Naive thymus-derived CD4-positive, alpha-beta T cell (primary cell): ENCODE measurements at regions not wholly inside any gene's neighbourhood (a gene's known extent, or its start where the extent isn't known, plus 50 kb on each side); places are given as distances from the start of the nearest gene placed in this dataset.
"Not testable (repeated sequence)": the region's sequence is repeated elsewhere in the genome, so short reads cannot be mapped to it uniquely, and the experiment has no call there.

Experiments
- ATAC-seq: fragments of 150-1000 bp; cut with Tn5 transposase; 2 replicates; pipeline ENCODE4 v1.10.0; 2021; ENCODE audit warnings: mild to moderate bottlenecking, moderate library complexity
- CTCF ChIA-PET: fragments of 350-600 bp; sonication (Branson Sonifier 250); formaldehyde crosslinking; loops from one replicate; lab custom pipeline; 2021; ENCODE audit warnings: antibody characterized with exemption; lab: Charles Lee
- POLR2A ChIA-PET: fragments of 350-600 bp; sonication (Branson Sonifier 250); formaldehyde crosslinking; loops from one replicate; lab custom pipeline; 2021; ENCODE audit warnings: antibody characterized with exemption, inconsistent platforms; lab: Charles Lee
- DNase-seq, 9 donors: peaks; one replicate each; pipeline versions ENCODE4 v3.0.0 to v3.0.0-alpha.2; 2020 to 2022; ENCODE audit warnings: mixed read lengths in 1 of 9
- H3K27ac ChIP-seq: one replicate; pipeline ENCODE4 v1.7.0; 2013; ENCODE audit warnings: mild to moderate bottlenecking, low read depth, low read length, moderate library complexity
- H3K27me3 ChIP-seq, 2 donors: one replicate each; pipeline ENCODE4 v1.7.0; 2013; ENCODE audit warnings: low read length in 2 of 2, mild to moderate bottlenecking in 2 of 2, moderate library complexity in 2 of 2; ENCODE audit not compliant: control insufficient read depth in 2 of 2, insufficient read depth in 2 of 2
- H3K36me3 ChIP-seq, 3 experiments: 1 replicate in 2 of 3; 2 replicates in 1 of 3; pipeline ENCODE4 v1.7.0; 2013; ENCODE audit warnings: low read length in 3 of 3, mild to moderate bottlenecking in 3 of 3, moderate library complexity in 1 of 3; ENCODE audit not compliant: insufficient read depth in 3 of 3, control insufficient read depth in 2 of 3
- H3K4me1 ChIP-seq, 2 donors: one replicate each; pipeline ENCODE4 v1.7.0; 2013; ENCODE audit warnings: low read length in 2 of 2, mild to moderate bottlenecking in 2 of 2, moderate library complexity in 1 of 2; ENCODE audit not compliant: control insufficient read depth in 2 of 2, insufficient read depth in 2 of 2
- H3K4me3 ChIP-seq: 2 replicates; pipeline ENCODE4 v1.7.0; 2013; ENCODE audit warnings: mild to moderate bottlenecking, low read length
- H3K9me3 ChIP-seq, 3 experiments: 1 replicate in 2 of 3; 2 replicates in 1 of 3; pipeline ENCODE4 v1.7.0; 2013; ENCODE audit warnings: low read length in 3 of 3; ENCODE audit not compliant: control insufficient read depth in 2 of 3
- H3K27ac Mint-ChIP-seq, 9 donors: one replicate each; pipeline ENCODE4 v1.8.0; 2020 to 2022; ENCODE audit warnings: mixed read lengths in 9 of 9, mild to moderate bottlenecking in 8 of 9, moderate library complexity in 5 of 9, inconsistent platforms in 2 of 9
- H3K27me3 Mint-ChIP-seq, 5 donors: one replicate each; pipeline ENCODE4 v1.8.0; 2021 to 2022; ENCODE audit warnings: mixed read lengths in 5 of 5, mild to moderate bottlenecking in 1 of 5
- H3K36me3 Mint-ChIP-seq, 5 donors: one replicate each; pipeline ENCODE4 v1.8.0; 2020 to 2022; ENCODE audit warnings: mixed read lengths in 5 of 5, mild to moderate bottlenecking in 3 of 5, inconsistent platforms in 1 of 5
- H3K4me1 Mint-ChIP-seq, 7 donors: one replicate each; pipeline ENCODE4 v1.8.0; 2020 to 2022; ENCODE audit warnings: mixed read lengths in 7 of 7, mild to moderate bottlenecking in 3 of 7, inconsistent platforms in 1 of 7
- H3K4me3 Mint-ChIP-seq, 10 donors: one replicate each; pipeline ENCODE4 v1.8.0; 2020 to 2022; ENCODE audit warnings: mild to moderate bottlenecking in 10 of 10, mixed read lengths in 10 of 10, moderate library complexity in 6 of 10, inconsistent platforms in 2 of 10
- H3K9me3 Mint-ChIP-seq, 11 donors: one replicate each; pipeline ENCODE4 v1.8.0; 2020 to 2022; ENCODE audit warnings: mixed read lengths in 11 of 11, mild to moderate bottlenecking in 4 of 11, inconsistent platforms in 1 of 11, moderate library complexity in 1 of 11
- intact Hi-C, 2 donors: fragments of 100-400 bp; cut with micrococcal nuclease; formaldehyde crosslinking; loops; one replicate each; pipeline ENCODE4 v1.15.1; 2023

DNA sequence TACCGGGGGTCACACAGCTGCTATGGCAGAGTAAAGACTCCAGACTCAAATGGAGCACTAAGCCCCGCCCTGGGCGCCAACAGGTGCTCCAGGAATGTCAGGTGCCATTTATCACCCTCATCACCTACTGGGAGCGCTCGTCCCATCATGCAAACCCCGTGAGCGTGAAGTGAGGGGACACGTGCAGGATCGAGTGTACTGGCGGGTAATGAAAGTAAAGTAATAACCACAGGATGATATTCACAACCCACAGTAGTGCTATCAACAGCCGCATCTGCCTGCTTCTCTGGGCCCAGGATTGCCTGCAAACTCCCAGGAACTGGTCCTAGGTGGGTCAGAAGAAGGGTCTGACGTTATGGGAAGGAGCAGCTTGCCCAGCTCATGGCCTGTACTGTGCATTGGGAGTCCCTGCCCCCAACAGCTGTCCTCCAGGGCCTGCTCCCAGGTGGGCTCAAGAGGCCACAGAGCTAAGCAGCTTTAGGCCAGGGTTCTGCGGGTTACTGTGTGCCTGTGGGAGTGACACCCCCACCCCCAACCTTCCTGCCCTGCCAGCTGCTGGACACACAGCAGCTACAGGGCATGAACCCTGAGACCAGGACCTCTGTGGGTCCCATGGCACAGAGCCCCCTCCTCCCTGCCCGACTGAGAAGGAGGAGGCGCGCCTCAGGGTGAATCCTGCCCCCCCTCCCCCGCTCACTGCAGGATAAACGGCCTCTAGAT, 120.5 kb upstream of the SULF2 start:
- Histone ChIP-seq H3K4me1 (no peaks in the 10 kb centered on the region), H3K27me3 (no peaks in the 10 kb centered on the region), H3K36me3 (no peaks in the 10 kb centered on the region), H3K4me3 (no peak overlapping the region), H3K9me3 (no peaks in the 10 kb centered on the region), H3K27ac (no peak overlapping the region)
- ChIA-PET CTCF (no interaction called here), POLR2A (no interaction called here)
- intact Hi-C loops: no loop called here
- H3K4me3 Mint-ChIP-seq: no peak overlapping the region
- DNase-seq: no peak
- peaks cover 0 to 1% (median 0%) of the 10 kb centered on the region in 11 donors for H3K9me3 Mint-ChIP-seq
- no peaks in the 10 kb centered on the region for H3K36me3 Mint-ChIP-seq
- ATAC-seq: no peak
- H3K27ac Mint-ChIP-seq: no peak overlapping the region
- peaks cover 0 to 16% (median under 1%) of the 10 kb centered on the region in 5 donors for H3K27me3 Mint-ChIP-seq
- H3K4me1 Mint-ChIP-seq: peaks cover 0 to 1% (median 0%) of the 10 kb centered on the region in 7 donors

DNA sequence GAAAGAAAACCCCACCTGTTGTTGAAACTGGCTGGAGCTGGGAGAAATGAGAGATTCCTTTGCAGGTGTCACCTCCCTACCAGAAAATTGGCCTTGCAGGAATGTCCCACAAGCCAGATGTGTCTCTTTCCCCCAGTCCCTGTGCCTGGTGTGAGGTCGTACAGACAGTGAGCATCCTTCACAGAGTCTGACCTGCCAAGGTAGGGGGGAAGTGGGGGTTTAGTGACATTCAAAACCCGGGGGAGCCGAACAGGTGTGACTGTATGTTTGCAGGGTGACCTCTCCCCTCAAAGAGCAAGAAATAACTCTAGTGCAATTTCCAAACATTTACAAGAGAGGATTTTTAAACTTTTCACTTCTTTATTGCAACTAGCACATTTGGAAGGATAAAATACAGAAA, 117.7 kb upstream of the SULF2 start:
- H3K36me3 Mint-ChIP-seq, POLR2A ChIA-PET, H3K9me3 Mint-ChIP-seq, H3K27ac Mint-ChIP-seq, CTCF ChIA-PET, H3K4me3 Mint-ChIP-seq, H3K27me3 ChIP-seq, H3K4me1 ChIP-seq, H3K36me3 ChIP-seq, H3K4me1 Mint-ChIP-seq, H3K4me3 ChIP-seq, H3K27ac ChIP-seq, DNase-seq, H3K9me3 ChIP-seq, intact Hi-C loops, ATAC-seq: not testable (repeated sequence)
- peaks cover 0 to 11% (median 0%) of the 10 kb centered on the region in 5 donors for H3K27me3 Mint-ChIP-seq

DNA sequence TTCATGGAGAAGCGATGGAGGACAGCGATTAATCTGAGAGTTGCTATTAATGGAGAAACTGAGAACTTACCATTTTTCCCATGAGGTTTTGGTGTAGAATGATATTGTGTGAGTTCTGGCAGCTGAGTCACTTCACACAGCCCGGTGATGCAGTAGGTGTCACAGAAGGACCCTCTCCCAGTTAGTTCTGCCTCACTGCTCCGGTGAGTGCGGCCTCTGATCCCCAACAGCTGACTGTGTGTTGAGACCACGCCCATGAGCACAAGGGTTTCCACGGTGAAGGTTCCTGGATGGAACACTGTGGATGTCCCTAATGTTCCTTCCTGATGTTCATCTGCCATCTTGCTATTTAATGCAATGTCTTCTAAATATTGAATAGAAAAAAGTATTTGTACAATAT, 114.0 kb upstream of the SULF2 start:
- ATAC-seq, H3K36me3 Mint-ChIP-seq, H3K27me3 Mint-ChIP-seq, CTCF ChIA-PET, H3K27ac ChIP-seq, H3K9me3 Mint-ChIP-seq, H3K27me3 ChIP-seq, H3K4me1 Mint-ChIP-seq, H3K27ac Mint-ChIP-seq, H3K4me1 ChIP-seq, DNase-seq, H3K9me3 ChIP-seq, H3K4me3 ChIP-seq, POLR2A ChIA-PET, H3K36me3 ChIP-seq, H3K4me3 Mint-ChIP-seq: not testable (repeated sequence)
- intact Hi-C loops: loop anchor here in 1 of 2 donors (10.0 kb wide), 1 partner anchor 65 kb away; no protein-coding TSS in a partner anchor

DNA sequence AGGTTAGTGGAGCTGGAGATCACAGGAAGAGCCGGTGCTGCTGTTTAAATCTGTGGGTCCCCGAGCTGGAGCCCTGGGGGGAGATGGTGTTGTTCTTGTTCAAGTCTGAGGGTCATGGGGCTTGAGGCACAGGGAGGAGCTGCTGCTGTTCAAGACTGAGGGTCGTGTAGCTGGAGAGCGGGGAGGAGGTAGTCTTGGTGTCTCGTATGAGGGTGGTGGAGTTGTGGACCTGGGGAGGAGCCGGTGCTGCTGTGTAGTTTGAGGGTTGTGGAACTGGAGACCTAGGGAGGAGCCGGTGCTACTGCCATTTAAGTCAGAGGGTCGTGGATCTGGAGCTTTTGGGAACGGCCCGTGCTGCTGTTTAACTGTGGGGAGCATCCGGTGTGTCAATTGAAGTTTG, 112.2 kb upstream of the SULF2 start:
- DNase-seq: no peak
- no peaks in the 10 kb centered on the region for H3K9me3 Mint-ChIP-seq
- no peaks in the 10 kb centered on the region for H3K4me1 Mint-ChIP-seq
- no peak overlapping the region for H3K4me3 ChIP-seq
- H3K9me3 ChIP-seq: no peaks in the 10 kb centered on the region
- no peak overlapping the region for H3K4me3 Mint-ChIP-seq
- H3K27ac Mint-ChIP-seq: no peak overlapping the region
- no peaks in the 10 kb centered on the region for H3K4me1 ChIP-seq
- no peaks in the 10 kb centered on the region for H3K36me3 ChIP-seq
- H3K36me3 Mint-ChIP-seq: no peaks in the 10 kb centered on the region
- H3K27ac ChIP-seq: no peak overlapping the region
- ATAC-seq: no peak
- H3K27me3 Mint-ChIP-seq: peaks cover 0 to 9% (median 0%) of the 10 kb centered on the region in 5 donors
- intact Hi-C loops: loop anchor here in 1 of 2 donors (10.0 kb wide), 1 partner anchor 63 kb away; no protein-coding TSS in a partner anchor
- POLR2A ChIA-PET: no interaction called here
- CTCF ChIA-PET: no interaction called here
- no peaks in the 10 kb centered on the region for H3K27me3 ChIP-seq

DNA sequence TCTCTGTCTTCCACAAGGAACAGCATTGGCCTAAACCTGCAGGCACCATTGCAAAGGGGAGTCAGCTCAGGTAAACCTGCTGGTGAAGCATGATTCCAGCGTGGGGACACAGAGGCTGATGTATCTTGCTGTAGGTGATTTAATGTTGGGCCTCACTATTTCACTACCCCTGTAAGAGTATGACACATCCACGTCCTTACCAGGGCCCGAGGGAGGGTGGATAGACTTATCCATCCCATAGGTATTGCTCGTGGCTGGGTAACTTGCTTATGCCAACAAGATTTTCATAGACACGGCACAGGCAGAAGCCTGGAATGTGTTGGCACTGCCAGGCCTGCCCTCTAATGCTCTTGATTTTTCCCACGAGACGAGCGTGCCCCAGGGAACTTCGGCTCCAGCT, 107.4 kb upstream of the SULF2 start:
- H3K27me3 ChIP-seq, H3K4me1 ChIP-seq, H3K9me3 Mint-ChIP-seq, POLR2A ChIA-PET, H3K4me3 ChIP-seq, H3K4me1 Mint-ChIP-seq, H3K9me3 ChIP-seq, ATAC-seq, CTCF ChIA-PET, H3K36me3 ChIP-seq, H3K27me3 Mint-ChIP-seq, H3K4me3 Mint-ChIP-seq, H3K36me3 Mint-ChIP-seq, H3K27ac Mint-ChIP-seq, H3K27ac ChIP-seq, DNase-seq: not testable (repeated sequence)
- intact Hi-C loops: loop anchor here in 1 of 2 donors (10.0 kb wide), 1 partner anchor 58 kb away; no protein-coding TSS in a partner anchor

DNA sequence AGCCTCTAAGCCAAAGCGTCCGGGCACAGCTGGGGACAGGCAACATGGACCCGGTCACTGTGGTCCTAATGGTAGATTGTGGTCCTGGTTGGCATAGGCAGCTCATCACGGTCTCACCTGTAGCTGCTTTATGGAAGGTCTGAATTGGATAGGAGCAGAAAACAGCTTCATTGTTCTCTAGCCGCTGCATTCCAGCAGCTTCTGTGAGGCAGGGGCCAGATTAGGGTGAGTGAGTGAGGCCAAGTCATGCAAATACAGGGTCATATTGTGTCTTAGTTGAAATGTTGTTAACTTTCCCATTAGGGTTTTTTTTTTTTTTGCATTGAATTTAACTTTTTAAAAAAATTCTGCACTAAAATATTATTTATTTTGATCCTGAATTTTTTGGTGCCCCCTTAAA, 105.4 kb upstream of the SULF2 start:
- H3K27me3 ChIP-seq, H3K4me3 ChIP-seq, H3K36me3 ChIP-seq, H3K9me3 Mint-ChIP-seq, H3K4me3 Mint-ChIP-seq, ATAC-seq, H3K27me3 Mint-ChIP-seq, DNase-seq, POLR2A ChIA-PET, H3K27ac Mint-ChIP-seq, H3K4me1 ChIP-seq, H3K4me1 Mint-ChIP-seq, H3K9me3 ChIP-seq, H3K36me3 Mint-ChIP-seq, CTCF ChIA-PET, H3K27ac ChIP-seq: not testable (repeated sequence)
- intact Hi-C loops: loop anchor here in 1 of 2 donors (10.0 kb wide), 1 partner anchor 56 kb away; no protein-coding TSS in a partner anchor

DNA sequence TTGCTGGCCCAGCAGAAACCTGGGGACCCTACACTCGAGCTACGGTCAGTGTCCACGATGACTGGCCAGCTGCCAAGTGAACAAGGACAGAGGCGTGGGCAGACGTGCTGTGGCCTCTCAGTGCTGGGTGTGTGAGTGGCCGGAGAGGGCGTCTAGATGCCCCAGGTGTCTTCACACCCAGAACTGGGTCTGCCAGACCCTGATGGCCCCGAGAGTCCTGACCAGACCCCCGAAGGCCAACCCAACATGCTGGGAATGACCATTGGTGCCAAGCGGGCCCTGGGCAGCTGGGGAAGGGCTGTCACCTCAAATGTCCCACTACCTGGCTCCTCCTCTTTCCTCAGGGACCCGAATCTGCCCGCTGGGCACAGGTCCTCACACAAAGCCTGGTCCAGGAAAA, 104.5 kb upstream of the SULF2 start:
- H3K9me3 ChIP-seq, H3K4me1 Mint-ChIP-seq, H3K27me3 Mint-ChIP-seq, H3K4me1 ChIP-seq, H3K36me3 Mint-ChIP-seq, POLR2A ChIA-PET, H3K27ac ChIP-seq, CTCF ChIA-PET, H3K4me3 Mint-ChIP-seq, H3K36me3 ChIP-seq, H3K27ac Mint-ChIP-seq, H3K27me3 ChIP-seq, DNase-seq, ATAC-seq, H3K4me3 ChIP-seq, H3K9me3 Mint-ChIP-seq: not testable (repeated sequence)
- intact Hi-C loops: loop anchor here in 1 of 2 donors (10.0 kb wide), 1 partner anchor 55 kb away; no protein-coding TSS in a partner anchor
